Vagina (tissue), 2 donors: ENCODE measurements at regions not wholly inside any gene's neighbourhood (a gene's known extent, or its start where the extent isn't known, plus 50 kb on each side); places are given as distances from the start of the nearest gene placed in this dataset.

Source experiments
- DNase-seq, 2 donors: peaks; one replicate each; pipeline ENCODE4 v3.0.0-alpha.2; 2017; ENCODE audit errors: extremely low spot score in 2 of 2
- H3K27ac ChIP-seq: fragments of 200-600 bp; sonication (generic); one replicate; pipeline ENCODE4 v1.5.1; 2019
- H3K27me3 ChIP-seq: fragments of 200-600 bp; sonication (generic); one replicate; pipeline ENCODE4 v1.5.1; 2019
- H3K36me3 ChIP-seq, 2 donors: fragments of 200-600 bp; sonication (generic); one replicate each; pipeline ENCODE4 v1.5.1; 2017 to 2019
- H3K4me1 ChIP-seq: fragments of 200-600 bp; sonication (generic); one replicate; pipeline ENCODE4 v1.5.1; 2019
- H3K4me3 ChIP-seq, 2 donors: fragments of 200-600 bp; sonication (generic); 1 replicate in 1 of 2; 2 replicates in 1 of 2; pipeline ENCODE4 v1.5.1; 2016 to 2019
- H3K9me3 ChIP-seq: fragments of 200-600 bp; sonication (generic); one replicate; pipeline ENCODE4 v1.5.1; 2019
- POLR2A ChIP-seq, 2 donors: fragments of 450-650 bp; IDR thresholded peaks; one replicate each; pipeline ENCODE4 v1.6.1; 2017; ENCODE audit warnings: antibody characterized with exemption in 2 of 2, mild to moderate bottlenecking in 2 of 2, moderate library complexity in 2 of 2
- POLR2AphosphoS5 ChIP-seq, 2 donors: sonication (generic); formaldehyde crosslinking; IDR thresholded peaks; one replicate each; pipeline ENCODE4 v1.9.0; 2017; ENCODE audit warnings: antibody characterized with exemption in 2 of 2, mild to moderate bottlenecking in 2 of 2, low read depth in 1 of 2; ENCODE audit not compliant: insufficient read depth in 1 of 2
- intact Hi-C: fragments of 100-400 bp; cut with DNase I; formaldehyde crosslinking; loops from one replicate; pipeline ENCODE4 v1.15.1; 2023
- TF ChIP-seq, protein P1 (sequence below), 3 experiments: fragments of 450-650 bp in 2 of 3; fragments of 200-600 bp in 1 of 3; sonication (generic) in 1 of 3; IDR thresholded peaks; one replicate each; pipeline ENCODE4 v1.5.1; 2017 to 2019; ENCODE audit warnings: antibody characterized with exemption in 3 of 3, mild to moderate bottlenecking in 2 of 3, moderate library complexity in 2 of 3

DNA sequence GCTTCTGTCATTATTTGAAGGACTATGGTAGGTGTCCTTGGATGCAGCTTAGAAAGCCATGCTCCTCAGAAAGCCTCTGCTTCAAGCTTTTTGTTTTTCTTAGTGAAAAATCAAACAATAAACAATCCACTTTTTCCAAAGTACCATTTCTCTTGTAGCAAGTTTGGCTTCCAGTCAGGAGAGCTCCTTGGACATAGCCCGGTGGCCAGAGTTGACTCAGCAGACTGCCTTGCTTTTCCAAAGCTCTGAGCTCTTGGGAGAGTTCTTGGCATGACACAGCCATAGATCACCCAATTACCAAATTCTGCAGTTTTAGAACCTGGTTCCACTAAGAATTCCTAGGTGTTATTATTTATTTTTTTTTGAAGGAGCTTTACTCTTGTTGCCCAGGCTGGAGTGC, 189.4 kb upstream of the MTPN start:
- H3K4me3 ChIP-seq, result no peak overlapping the region
- no peak for DNase-seq
- TF ChIP-seq, protein P1, sequence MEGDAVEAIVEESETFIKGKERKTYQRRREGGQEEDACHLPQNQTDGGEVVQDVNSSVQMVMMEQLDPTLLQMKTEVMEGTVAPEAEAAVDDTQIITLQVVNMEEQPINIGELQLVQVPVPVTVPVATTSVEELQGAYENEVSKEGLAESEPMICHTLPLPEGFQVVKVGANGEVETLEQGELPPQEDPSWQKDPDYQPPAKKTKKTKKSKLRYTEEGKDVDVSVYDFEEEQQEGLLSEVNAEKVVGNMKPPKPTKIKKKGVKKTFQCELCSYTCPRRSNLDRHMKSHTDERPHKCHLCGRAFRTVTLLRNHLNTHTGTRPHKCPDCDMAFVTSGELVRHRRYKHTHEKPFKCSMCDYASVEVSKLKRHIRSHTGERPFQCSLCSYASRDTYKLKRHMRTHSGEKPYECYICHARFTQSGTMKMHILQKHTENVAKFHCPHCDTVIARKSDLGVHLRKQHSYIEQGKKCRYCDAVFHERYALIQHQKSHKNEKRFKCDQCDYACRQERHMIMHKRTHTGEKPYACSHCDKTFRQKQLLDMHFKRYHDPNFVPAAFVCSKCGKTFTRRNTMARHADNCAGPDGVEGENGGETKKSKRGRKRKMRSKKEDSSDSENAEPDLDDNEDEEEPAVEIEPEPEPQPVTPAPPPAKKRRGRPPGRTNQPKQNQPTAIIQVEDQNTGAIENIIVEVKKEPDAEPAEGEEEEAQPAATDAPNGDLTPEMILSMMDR (IDR thresholded peaks at IDR 0.05), result no peak
- TF ChIP-seq POLR2A (IDR thresholded peaks at IDR 0.05), result no peak
- no peaks in the 10 kb centered on the region for H3K27me3 ChIP-seq
- no peaks in the 10 kb centered on the region for H3K36me3 ChIP-seq
- H3K27ac ChIP-seq, result no peak overlapping the region
- no peaks in the 10 kb centered on the region for H3K9me3 ChIP-seq
- intact Hi-C loops, result no loop called here
- no peaks in the 10 kb centered on the region for H3K4me1 ChIP-seq

DNA sequence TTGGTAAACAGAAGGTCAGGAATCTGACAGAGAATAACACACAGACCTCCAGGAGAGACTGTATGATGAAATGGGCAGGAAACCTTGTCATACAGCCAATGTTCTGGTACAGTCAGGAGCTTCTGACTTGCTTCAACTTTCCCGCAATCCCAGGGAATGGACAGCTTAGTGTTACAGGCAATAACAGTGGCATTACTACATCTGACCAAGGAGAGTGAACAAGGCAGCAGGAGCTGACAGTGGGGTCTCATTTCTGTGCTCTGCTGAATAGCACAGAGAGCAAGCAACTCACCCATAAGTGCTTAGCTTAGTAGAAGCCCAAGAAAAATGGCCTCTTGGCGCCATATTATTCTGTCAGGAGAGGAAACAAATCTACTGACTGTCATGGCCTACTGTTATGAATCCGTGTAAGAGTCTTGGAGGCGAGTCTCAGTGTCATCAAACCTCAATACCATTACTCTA, 186.2 kb upstream of the MTPN start:
- no peak for DNase-seq
- Histone ChIP-seq H3K9me3 (no peaks in the 10 kb centered on the region), H3K27ac (no peak overlapping the region), H3K36me3 (no peaks in the 10 kb centered on the region), H3K4me1 (no peaks in the 10 kb centered on the region), H3K27me3 (no peaks in the 10 kb centered on the region), H3K4me3 (no peak overlapping the region)
- intact Hi-C loops, result no loop called here
- TF ChIP-seq POLR2A (IDR thresholded peaks at IDR 0.05) (no peak), POLR2AphosphoS5 (IDR thresholded peaks at IDR 0.05; ENCODE audit: insufficient read depth in 1 of 2, low read depth in 1 of 2) (no peak)
- TF ChIP-seq, protein P1 (IDR thresholded peaks at IDR 0.05), result no peak

DNA sequence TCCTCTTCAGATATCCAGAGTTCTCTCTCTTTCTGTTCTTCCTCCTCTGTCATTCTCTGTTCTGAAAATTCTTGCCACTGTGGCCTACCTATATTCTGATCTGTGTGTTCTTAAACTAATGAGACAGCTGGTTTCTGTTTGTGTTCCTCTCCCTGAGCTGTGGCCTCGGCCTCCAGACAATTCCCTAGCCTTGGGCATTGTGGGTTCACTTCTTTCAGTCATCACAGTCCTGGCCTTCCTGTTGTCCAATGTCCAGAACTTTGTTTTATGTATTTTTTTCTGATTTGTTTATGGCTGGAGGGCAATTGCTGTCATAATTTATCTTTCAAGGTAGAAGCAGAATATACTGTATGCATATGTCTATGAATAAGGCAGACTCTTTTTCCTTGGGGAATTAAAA, 173.2 kb upstream of the MTPN start:
- Histone ChIP-seq H3K27ac (no peak overlapping the region), H3K4me3 (no peak overlapping the region), H3K9me3 (no peaks in the 10 kb centered on the region), H3K27me3 (no peaks in the 10 kb centered on the region), H3K4me1 (no peaks in the 10 kb centered on the region), H3K36me3 (no peaks in the 10 kb centered on the region)
- no peak for DNase-seq
- intact Hi-C loops, result no loop called here
- TF ChIP-seq POLR2A (IDR thresholded peaks at IDR 0.05) (no peak), POLR2AphosphoS5 (IDR thresholded peaks at IDR 0.05; ENCODE audit: insufficient read depth in 1 of 2, low read depth in 1 of 2) (no peak)

DNA sequence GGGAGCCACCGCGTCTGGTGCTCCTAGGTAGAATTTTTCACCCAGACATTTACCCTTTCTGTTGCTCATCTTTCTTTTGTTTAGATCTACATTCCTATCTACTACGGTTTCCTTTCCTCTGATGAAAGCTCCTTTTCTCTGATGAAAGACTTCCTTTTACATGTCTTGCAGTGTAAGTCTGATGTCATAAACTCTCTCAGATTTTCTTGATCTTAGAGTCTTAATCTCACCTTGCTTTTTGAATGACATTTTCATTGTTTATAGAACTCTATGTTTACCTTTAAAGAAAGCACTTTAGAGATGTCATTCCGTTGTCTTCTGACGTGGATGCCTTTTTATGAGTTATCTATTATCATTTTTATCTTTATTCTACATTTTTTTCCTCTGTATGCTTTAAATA, 171.8 kb upstream of the MTPN start:
- no peaks in the 10 kb centered on the region for H3K27me3 ChIP-seq

DNA sequence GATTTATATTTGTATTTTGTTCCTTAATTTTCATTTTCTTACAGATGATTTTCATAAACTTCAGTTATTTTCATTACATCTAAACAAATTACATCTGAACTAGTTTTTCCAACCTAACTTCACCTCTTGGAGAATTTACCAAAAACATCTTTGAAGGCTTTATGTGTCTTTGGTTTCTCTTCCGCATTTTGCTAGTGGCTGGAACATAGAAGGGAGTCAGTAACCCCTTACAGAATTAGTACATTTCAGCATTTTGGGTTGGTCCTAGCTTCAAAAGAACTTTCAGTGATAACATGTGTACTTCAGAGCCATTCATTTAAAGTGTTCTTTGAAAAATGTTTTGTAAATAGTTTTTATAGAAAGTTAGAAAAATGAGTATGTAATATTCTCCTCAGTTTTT, 169.8 kb upstream of the MTPN start:
- H3K27me3 ChIP-seq, result no peaks in the 10 kb centered on the region
- H3K27ac ChIP-seq, result no peak overlapping the region
- H3K4me1 ChIP-seq, result no peaks in the 10 kb centered on the region
- H3K9me3 ChIP-seq, result no peaks in the 10 kb centered on the region
- intact Hi-C loops, result no loop called here
- no peaks in the 10 kb centered on the region for H3K36me3 ChIP-seq
- TF ChIP-seq POLR2A (IDR thresholded peaks at IDR 0.05) (no peak), POLR2AphosphoS5 (IDR thresholded peaks at IDR 0.05; ENCODE audit: insufficient read depth in 1 of 2, low read depth in 1 of 2) (no peak)
- no peak overlapping the region for H3K4me3 ChIP-seq
- DNase-seq, result no peak

More for the DNA sequence above, 171.8 kb upstream of the MTPN start:
- TF ChIP-seq, protein P1 (IDR thresholded peaks at IDR 0.05), result no peak
- TF ChIP-seq POLR2A (IDR thresholded peaks at IDR 0.05) (no peak), POLR2AphosphoS5 (IDR thresholded peaks at IDR 0.05; ENCODE audit: insufficient read depth in 1 of 2, low read depth in 1 of 2) (no peak)
- no peak for DNase-seq
- no peaks in the 10 kb centered on the region for H3K36me3 ChIP-seq
- H3K9me3 ChIP-seq, result no peaks in the 10 kb centered on the region
- H3K4me3 ChIP-seq, result no peak overlapping the region
- intact Hi-C loops, result no loop called here
- H3K4me1 ChIP-seq, result no peaks in the 10 kb centered on the region
- no peak overlapping the region for H3K27ac ChIP-seq

DNA sequence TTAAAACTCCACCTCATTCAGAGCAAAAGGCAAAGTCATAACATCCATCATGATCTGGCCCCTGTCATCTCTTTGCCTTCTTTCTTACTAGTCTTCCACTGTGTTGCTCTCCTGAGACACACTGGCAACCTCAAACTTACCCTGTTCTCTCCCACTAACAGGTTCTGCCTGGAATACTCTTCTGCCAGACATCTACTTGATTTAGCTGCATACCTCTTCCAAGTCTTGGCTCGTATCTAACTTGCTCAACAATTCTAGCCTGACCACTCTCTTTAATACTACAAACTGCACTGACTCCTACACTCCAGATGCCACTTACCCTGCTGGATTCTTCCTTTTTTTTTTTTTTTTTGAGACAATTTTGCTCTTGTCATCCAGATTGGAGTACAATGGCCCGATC, 167.0 kb upstream of the MTPN start:
- H3K27me3 ChIP-seq, result no peaks in the 10 kb centered on the region
- no peaks in the 10 kb centered on the region for H3K9me3 ChIP-seq
- DNase-seq, result no peak
- H3K36me3 ChIP-seq, result no peaks in the 10 kb centered on the region
- TF ChIP-seq, protein P1 (IDR thresholded peaks at IDR 0.05), result no peak
- TF ChIP-seq POLR2AphosphoS5 (IDR thresholded peaks at IDR 0.05; ENCODE audit: insufficient read depth in 1 of 2, low read depth in 1 of 2) (no peak), POLR2A (IDR thresholded peaks at IDR 0.05) (no peak)
- H3K4me1 ChIP-seq, result no peaks in the 10 kb centered on the region
- H3K27ac ChIP-seq, result no peak overlapping the region
- H3K4me3 ChIP-seq, result no peak overlapping the region
- intact Hi-C loops, result no loop called here
